WTC11 (cell line): ENCODE measurements at regions not wholly inside any gene's neighbourhood (a gene's known extent, or its start where the extent isn't known, plus 50 kb on each side); places are given as distances from the start of the nearest gene placed in this dataset.

ENCODE experiments used
- ARID4B ChIP-seq: sonication (generic); formaldehyde crosslinking; IDR thresholded peaks from 2 replicates; pipeline ENCODE4 v1.8.0; 2023; ENCODE audit warnings: missing genetic modification reagents, mild to moderate bottlenecking, borderline replicate concordance
- CTCF ChIP-seq: fragments of 200-600 bp; IDR thresholded peaks from 2 replicates; pipeline ENCODE4 v1.8.0; 2022; ENCODE audit warnings: antibody characterized with exemption
- ESRRA ChIP-seq: sonication (generic); formaldehyde crosslinking; IDR thresholded peaks from 2 replicates; pipeline ENCODE4 v1.8.1; 2022; ENCODE audit warnings: mild to moderate bottlenecking, missing genetic modification reagents, borderline replicate concordance
- NR1H2 ChIP-seq: sonication (generic); formaldehyde crosslinking; IDR thresholded peaks from 2 replicates; pipeline ENCODE4 v1.9.0; 2021; ENCODE audit warnings: mild to moderate bottlenecking, moderate library complexity, missing genetic modification reagents
- ZNF121 ChIP-seq: sonication (generic); formaldehyde crosslinking; IDR thresholded peaks from 2 replicates; pipeline ENCODE4 v1.8.0; 2023; ENCODE audit warnings: missing genetic modification reagents
- TF ChIP-seq, protein P1 (sequence below): sonication (generic); formaldehyde crosslinking; IDR thresholded peaks from 2 replicates; pipeline ENCODE4 v1.8.0; 2022; ENCODE audit warnings: mild to moderate bottlenecking, missing genetic modification reagents
- TF ChIP-seq, protein P2 (sequence below): fragments of 250-450 bp; sonication (Bioruptor Pico); conservative IDR thresholded peaks from 2 replicates; pipeline ENCODE4 v1.9.0; 2021; ENCODE audit warnings: mild to moderate bottlenecking

DNA sequence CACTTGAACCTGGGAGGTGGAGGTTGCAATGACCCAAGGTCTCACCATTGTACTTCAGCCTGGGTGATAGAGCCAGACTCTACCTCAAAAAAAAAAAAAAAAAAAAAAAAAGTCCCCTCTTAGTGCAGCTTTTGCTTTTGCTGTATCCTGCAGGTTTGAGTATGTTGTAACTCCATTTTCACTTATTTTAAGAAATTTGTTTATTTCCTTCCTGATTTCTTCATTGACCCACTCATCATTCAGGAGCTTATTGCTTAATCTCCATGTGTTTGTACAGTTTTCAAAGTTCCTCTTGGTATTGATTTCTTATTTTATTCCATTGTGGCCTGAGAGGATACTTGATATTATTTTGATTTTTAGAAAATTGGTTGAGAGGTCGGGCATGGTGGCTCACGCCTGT is 50.9 kb upstream of the AK4 start:
- TF ChIP-seq ESRRA (CRISPR knock-in tag) (no peak), CTCF (no peak), ARID4B (CRISPR knock-in tag) (no peak), NR1H2 (CRISPR knock-in tag) (no peak), ZNF121 (CRISPR knock-in tag) (no peak)
- TF ChIP-seq, protein P1, sequence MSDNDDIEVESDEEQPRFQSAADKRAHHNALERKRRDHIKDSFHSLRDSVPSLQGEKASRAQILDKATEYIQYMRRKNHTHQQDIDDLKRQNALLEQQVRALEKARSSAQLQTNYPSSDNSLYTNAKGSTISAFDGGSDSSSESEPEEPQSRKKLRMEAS = no peak
- TF ChIP-seq, protein P2, sequence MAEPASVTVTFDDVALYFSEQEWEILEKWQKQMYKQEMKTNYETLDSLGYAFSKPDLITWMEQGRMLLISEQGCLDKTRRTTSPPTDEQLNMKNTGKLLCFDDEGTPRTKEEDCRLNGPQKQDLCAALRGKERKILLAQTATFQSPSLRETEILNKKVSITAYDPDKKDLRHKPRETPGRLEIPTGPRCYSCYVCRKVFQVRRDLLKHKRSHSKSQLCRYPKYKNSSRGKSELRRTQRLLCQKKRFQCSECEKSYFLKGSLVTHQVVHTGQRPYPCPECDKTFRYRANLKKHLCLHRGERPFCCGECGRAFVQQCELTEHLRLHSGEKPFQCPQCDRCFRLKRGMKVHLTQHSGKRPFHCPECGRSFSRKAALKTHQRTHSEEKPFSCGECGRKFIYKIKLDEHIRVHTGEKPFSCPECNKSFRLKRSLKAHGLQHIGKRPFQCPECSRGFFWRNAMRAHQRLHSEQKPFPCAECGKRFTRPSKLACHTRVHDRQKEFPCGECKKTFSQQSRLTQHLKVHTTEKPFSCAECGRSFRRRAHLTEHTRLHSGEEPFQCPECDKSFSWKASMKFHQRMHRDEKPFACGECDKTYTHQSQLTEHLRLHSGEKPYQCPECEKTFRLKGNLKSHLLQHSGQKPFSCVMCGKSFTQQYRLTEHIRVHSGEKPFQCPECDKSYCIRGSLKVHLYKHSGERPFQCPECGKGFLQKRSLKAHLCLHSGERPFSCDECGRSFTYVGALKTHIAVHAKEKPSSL (CRISPR knock-in tag) = no peak
